Stomach (tissue), 4 donors: ENCODE measurements at regions not wholly inside any gene's neighbourhood (a gene's known extent, or its start where the extent isn't known, plus 50 kb on each side); places are given as distances from the start of the nearest gene placed in this dataset.

Experiments used
- CTCF ChIP-seq, 7 experiments: fragments of 450-650 bp in 4 of 7; fragments of 200-600 bp in 3 of 7; sonication (generic) in 3 of 7; IDR thresholded peaks; one replicate each; pipeline ENCODE4 v1.5.1; 2016 to 2019; ENCODE audit warnings: antibody characterized with exemption in 7 of 7, control low read depth in 2 of 7, mild to moderate bottlenecking in 1 of 7
- EP300 ChIP-seq: sonication (generic); formaldehyde crosslinking; IDR thresholded peaks from one replicate; pipeline ENCODE4 v1.6.1; 2017; ENCODE audit warnings: antibody characterized with exemption
- POLR2A ChIP-seq, 4 donors: fragments of 450-650 bp; IDR thresholded peaks; one replicate each; pipeline ENCODE4 v1.6.1; 2016; ENCODE audit warnings: antibody characterized with exemption in 4 of 4, control low read depth in 2 of 4, mild to moderate bottlenecking in 1 of 4, moderate library complexity in 1 of 4
- POLR2AphosphoS5 ChIP-seq, 3 donors: sonication (generic); formaldehyde crosslinking; IDR thresholded peaks; one replicate each; pipeline ENCODE4 v1.6.1; 2016; ENCODE audit warnings: antibody characterized with exemption in 3 of 3

DNA sequence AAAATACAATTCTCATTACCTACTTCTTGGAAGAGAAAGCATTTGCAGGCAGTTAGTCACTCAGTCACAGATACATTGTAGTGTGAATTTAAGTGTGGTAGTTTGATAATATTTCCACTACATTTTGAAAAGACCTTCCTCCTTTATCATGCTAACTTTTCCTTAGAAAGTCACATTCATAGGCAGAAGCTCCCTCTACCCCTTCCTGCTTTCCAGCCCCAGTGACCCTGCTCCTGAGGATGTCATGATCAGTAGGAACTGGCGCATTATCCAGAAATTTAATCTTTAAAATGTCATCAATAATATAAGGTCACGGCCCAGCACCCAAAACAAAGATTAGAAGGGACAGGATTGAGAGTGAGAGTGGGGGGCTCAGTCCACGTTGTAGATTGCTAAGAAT lies 707.4 kb upstream of the STXBP6 start:
- TF ChIP-seq POLR2A (IDR thresholded peaks at IDR 0.05) (no peak), CTCF (IDR thresholded peaks at IDR 0.05) (no peak), POLR2AphosphoS5 (IDR thresholded peaks at IDR 0.05) (no peak), EP300 (no peak)
